K562 (cell line): ENCODE measurements at regions not wholly inside any gene's neighbourhood (a gene's known extent, or its start where the extent isn't known, plus 50 kb on each side); places are given as distances from the start of the nearest gene placed in this dataset.

Experiments
- ATAC-seq: fragments of 200-7000 bp; cut with Tn5 transposase; 3 replicates; pipeline ENCODE4 v1.9.1; 2020; ENCODE audit warnings: moderate library complexity
- BruUV-seq: library from RNA; stranded (reverse); fragments of 400-500 nt; replicated peaks from 2 replicates; lab custom pipeline; 2021; lab: Mats Ljungman, UMichigan
- CTCF ChIA-PET: fragments of 300-600 bp; formaldehyde crosslinking; extraction: SDS; loops from one replicate; lab custom pipeline; 2021; ENCODE audit warnings: low intra/inter-chr PET ratio; lab: Yijun Ruan, JAX
- POLR2A ChIA-PET: fragments of 300-600, 350-650 bp; sonication (Branson Sonifier 250); formaldehyde crosslinking; extraction: SDS; loops from one replicate; lab custom pipeline; 2021; ENCODE audit warnings: antibody characterized with exemption, inconsistent platforms; lab: Yijun Ruan, JAX
- DNase-seq, 4 experiments: peaks; one replicate each; pipeline versions ENCODE4 v3.0.0 to v3.0.0-alpha.2; 2011 to 2018; ENCODE audit warnings: low spot score in 3 of 4, mixed read lengths in 3 of 4; ENCODE audit errors: extremely low read depth in 1 of 4
- FAIRE-seq: peaks from 2 replicates; lab custom pipeline; 2011; peaks lifted over from hg19 to GRCh38; lab: Jason Lieb, UNC
- H2AFZ ChIP-seq: 2 replicates; pipeline ENCODE4 v1.6.0; 2011; ENCODE audit warnings: low read depth, low read length, control low read depth, inconsistent platforms
- H3K27ac ChIP-seq: fragments of 200-600 bp; 3 replicates; pipeline ENCODE4 v1.8.0; 2011; ENCODE audit warnings: low read depth, mild to moderate bottlenecking, control low read depth, inconsistent platforms, low read length, moderate library complexity, mixed read lengths; ENCODE audit errors: extremely low read depth
- H3K27me3 ChIP-seq, 2 experiments: fragments of 300-600 bp in 1 of 2; 2 replicates in 1 of 2; 3 replicates in 1 of 2; pipeline versions ENCODE4 v1.6.0 to v1.8.0; 2011; ENCODE audit warnings: inconsistent platforms in 2 of 2, low read length in 2 of 2, mild to moderate bottlenecking in 1 of 2, mixed read lengths in 1 of 2, moderate library complexity in 1 of 2; ENCODE audit not compliant: control insufficient read depth in 2 of 2, insufficient read depth in 2 of 2
- H3K36me3 ChIP-seq: fragments of 300-600 bp; 3 replicates; pipeline ENCODE4 v1.8.0; 2011; ENCODE audit warnings: mild to moderate bottlenecking, low read length, inconsistent platforms; ENCODE audit not compliant: control insufficient read depth, insufficient read depth
- H3K4me1 ChIP-seq, 2 experiments: fragments of 200-600 bp in 1 of 2; replicated peaks in 1 of 2; 2 replicates in 1 of 2; 3 replicates in 1 of 2; pipeline versions ENCODE4 v1.5.1 to v1.8.0; 2011; ENCODE audit warnings: inconsistent platforms in 2 of 2, low read length in 2 of 2, mild to moderate bottlenecking in 1 of 2, mixed read lengths in 1 of 2, moderate library complexity in 1 of 2; ENCODE audit not compliant: control insufficient read depth in 2 of 2, insufficient read depth in 2 of 2
- H3K4me2 ChIP-seq: 2 replicates; pipeline ENCODE4 v1.6.1; 2011; ENCODE audit warnings: low read length, control low read depth, inconsistent platforms, mixed read lengths; ENCODE audit not compliant: insufficient read depth
- H3K4me3 ChIP-seq: fragments of 200-600 bp; sonication (generic), shearing (Covaris generic); 2 replicates; pipeline ENCODE4 v1.5.1; 2016; ENCODE audit warnings: control low read depth, inconsistent platforms
- H3K79me2 ChIP-seq: fragments of 200-600 bp; 3 replicates; pipeline ENCODE4 v1.8.0; 2011; ENCODE audit warnings: low read length, inconsistent platforms; ENCODE audit not compliant: control insufficient read depth, insufficient read depth
- H3K9ac ChIP-seq, 2 experiments: 2 replicates each; pipeline versions ENCODE4 v1.6.0 to v1.6.1; 2011; ENCODE audit warnings: low read depth in 2 of 2, low read length in 2 of 2, control low read depth in 1 of 2, inconsistent platforms in 1 of 2, mild to moderate bottlenecking in 1 of 2, mixed read lengths in 1 of 2; ENCODE audit not compliant: insufficient read depth in 1 of 2
- H3K9me1 ChIP-seq: one replicate; pipeline ENCODE4 v1.6.0; 2011; ENCODE audit warnings: inconsistent platforms, mild to moderate bottlenecking, low read length, moderate library complexity; ENCODE audit not compliant: control insufficient read depth, insufficient read depth
- H3K9me3 ChIP-seq: replicated peaks from 2 replicates; pipeline ENCODE4 v1.5.1; 2011; ENCODE audit warnings: low read depth, low read length, inconsistent platforms; ENCODE audit not compliant: control insufficient read depth, insufficient read depth
- H4K20me1 ChIP-seq: replicated peaks from 2 replicates; pipeline ENCODE4 v1.6.1; 2011; ENCODE audit warnings: low read length, inconsistent platforms, mixed read lengths; ENCODE audit not compliant: control insufficient read depth, insufficient read depth
- HNRNPL ChIP-seq: fragments of 200-400 bp; formaldehyde crosslinking; IDR thresholded peaks from 2 replicates; pipeline ENCODE4 v1.6.1; 2017; ENCODE audit warnings: low read depth, mild to moderate bottlenecking, low read length
- MYC ChIP-seq, 2 experiments: fragments of 250-450 bp in 1 of 2; sonication (Bioruptor Pico) in 1 of 2; IDR thresholded peaks; 2 replicates each; pipeline versions ENCODE4 v1.5.1 to v1.6.1; 2012 to 2021; ENCODE audit warnings: low read depth in 2 of 2, borderline replicate concordance in 1 of 2, improper control_type of control experiment in 1 of 2, low read length in 1 of 2, mild to moderate bottlenecking in 1 of 2, moderate library complexity in 1 of 2
- SP2 ChIP-seq: IDR thresholded peaks from 2 replicates; pipeline ENCODE4 v1.6.1; 2011; ENCODE audit warnings: mild to moderate bottlenecking, low read depth, low read length, moderate library complexity; ENCODE audit not compliant: poor library complexity, severe bottlenecking; ENCODE audit errors: extremely low read depth
- ZFP36 ChIP-seq: fragments of 150-350 bp; IDR thresholded peaks from 2 replicates; pipeline ENCODE4 v1.6.1; 2018; ENCODE audit warnings: low read length, low read depth; ENCODE audit not compliant: partially characterized antibody
- ZKSCAN8 ChIP-seq: fragments of 200-800 bp; sonication (Bioruptor generic); IDR thresholded peaks from 2 replicates; pipeline ENCODE4 v1.6.1; 2016; ENCODE audit warnings: missing genetic modification characterization, missing compliant biosample characterization
- ZNF561 ChIP-seq: fragments of 450-650 bp; formaldehyde crosslinking; conservative IDR thresholded peaks from 2 replicates; pipeline ENCODE4 v1.4.0; 2020; ENCODE audit warnings: mild to moderate bottlenecking, moderate library complexity
- WGBS: fragments of 100-300 bp; shearing (Covaris generic); methylation state at CpG from one replicate; pipeline ENCODE4 v1.1.6; 2016; ENCODE audit warnings: low coverage, mixed read lengths; ENCODE audit not compliant: insufficient coverage; ENCODE audit errors: missing lambda C conversion rate; 5-methylcytosine and 5-hydroxymethylcytosine counted together
- in situ Hi-C: fragments of 300-500 bp; cut with MboI; formaldehyde crosslinking; loops from 4 replicates; pipeline ENCODE4 v1.15.0; 2018; ENCODE audit warnings: inconsistent platforms, mixed read lengths
- intact Hi-C: fragments of 100-400 bp; cut with micrococcal nuclease; formaldehyde crosslinking; loops from 2 replicates; pipeline ENCODE4 v1.14.2; 2022
- TF ChIP-seq, protein P1 (sequence below): fragments of 450-650 bp; IDR thresholded peaks from 2 replicates; pipeline ENCODE4 v1.6.1; 2016; ENCODE audit warnings: low read depth, mild to moderate bottlenecking, moderate library complexity
- TF ChIP-seq, protein P2 (sequence below): fragments of 450-650 bp; formaldehyde crosslinking; conservative IDR thresholded peaks from 2 replicates; pipeline ENCODE4 v1.4.0; 2022; ENCODE audit warnings: mild to moderate bottlenecking, missing genetic modification characterization

DNA sequence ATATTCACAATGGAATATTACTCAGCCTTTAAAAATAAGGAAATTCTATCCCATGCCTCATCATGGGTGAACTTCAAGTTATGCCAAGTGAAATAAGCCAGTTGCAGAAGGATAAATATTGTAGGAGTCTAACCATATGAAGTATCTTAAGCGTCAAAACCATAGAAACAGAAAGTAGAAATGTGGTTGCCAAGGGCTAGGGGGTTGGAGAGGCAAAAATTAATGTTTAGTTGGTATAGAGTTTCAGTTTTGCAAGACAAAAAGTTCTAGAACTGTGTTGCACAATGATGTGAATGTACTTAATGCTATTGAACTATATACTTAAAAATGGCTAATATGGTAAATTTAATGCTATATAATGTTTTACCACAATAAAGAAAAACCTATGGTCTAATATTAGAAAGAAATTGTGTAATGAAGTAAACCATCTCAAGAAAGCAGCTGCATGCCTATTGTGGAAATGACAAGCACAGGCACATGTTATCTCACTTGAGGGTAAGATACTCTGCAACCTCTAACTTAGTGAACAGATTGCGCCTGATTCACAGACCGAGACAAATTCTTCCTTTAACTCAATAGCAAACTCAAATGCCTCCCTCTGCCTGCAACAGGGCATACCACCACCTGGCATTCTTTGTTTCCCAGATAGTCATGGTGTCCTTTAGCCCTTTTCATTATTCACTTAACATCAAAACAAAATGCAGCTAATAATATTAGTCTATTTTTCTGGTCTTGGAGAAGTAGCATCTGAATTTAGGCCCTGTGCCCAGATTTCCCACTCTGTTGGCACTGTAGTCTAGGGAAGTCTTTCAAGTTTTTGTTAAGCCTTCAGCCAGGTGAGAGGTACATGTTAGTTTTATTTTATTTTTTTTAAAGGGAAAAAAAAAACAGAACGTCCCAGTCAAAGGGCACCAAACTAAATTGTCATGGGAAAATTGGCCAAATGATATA lies 80.2 kb upstream of the ACP3 start:
- H3K4me1 ChIP-seq, result no peaks in the 10 kb centered on the region
- TF ChIP-seq HNRNPL (no peak), SP2 (no peak), MYC (IDR thresholded peaks at IDR 0.05; ENCODE audit: low read depth, low read length) (no peak), MYC (CRISPR knock-in tag; IDR thresholded peaks at IDR 0.05; ENCODE audit: borderline replicate concordance, low read depth) (no peak), ZKSCAN8 (CRISPR knock-in tag) (no peak), ZNF561 (no peak), ZFP36 (no peak)
- TF ChIP-seq, protein P1, sequence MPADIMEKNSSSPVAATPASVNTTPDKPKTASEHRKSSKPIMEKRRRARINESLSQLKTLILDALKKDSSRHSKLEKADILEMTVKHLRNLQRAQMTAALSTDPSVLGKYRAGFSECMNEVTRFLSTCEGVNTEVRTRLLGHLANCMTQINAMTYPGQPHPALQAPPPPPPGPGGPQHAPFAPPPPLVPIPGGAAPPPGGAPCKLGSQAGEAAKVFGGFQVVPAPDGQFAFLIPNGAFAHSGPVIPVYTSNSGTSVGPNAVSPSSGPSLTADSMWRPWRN, result no peak
- TF ChIP-seq, protein P2, sequence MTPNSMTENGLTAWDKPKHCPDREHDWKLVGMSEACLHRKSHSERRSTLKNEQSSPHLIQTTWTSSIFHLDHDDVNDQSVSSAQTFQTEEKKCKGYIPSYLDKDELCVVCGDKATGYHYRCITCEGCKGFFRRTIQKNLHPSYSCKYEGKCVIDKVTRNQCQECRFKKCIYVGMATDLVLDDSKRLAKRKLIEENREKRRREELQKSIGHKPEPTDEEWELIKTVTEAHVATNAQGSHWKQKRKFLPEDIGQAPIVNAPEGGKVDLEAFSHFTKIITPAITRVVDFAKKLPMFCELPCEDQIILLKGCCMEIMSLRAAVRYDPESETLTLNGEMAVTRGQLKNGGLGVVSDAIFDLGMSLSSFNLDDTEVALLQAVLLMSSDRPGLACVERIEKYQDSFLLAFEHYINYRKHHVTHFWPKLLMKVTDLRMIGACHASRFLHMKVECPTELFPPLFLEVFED (CRISPR knock-in tag), result no peak
- TF ChIP-seq, all 486 proteins: peak for 0
- H3K36me3 ChIP-seq, result no peaks in the 10 kb centered on the region
- in situ Hi-C loops (no loop called here), intact Hi-C loops (no loop called here)
- H3K9me3 ChIP-seq, result no peaks in the 10 kb centered on the region
- no peak overlapping the region for H3K4me3 ChIP-seq
- 0% methylated on average over 4 of the region's 4 CpGs for WGBS
- H3K4me2 ChIP-seq, result no peak overlapping the region
- H3K27me3 ChIP-seq, result no peaks in the 10 kb centered on the region
- CTCF ChIA-PET, result no interaction called here
- H3K79me2 ChIP-seq, result no peaks in the 10 kb centered on the region
- no peak overlapping the region for H3K9ac ChIP-seq
- H3K9me1 ChIP-seq, result no peaks in the 10 kb centered on the region
- no peak overlapping the region for H2AFZ ChIP-seq
- no peak for DNase-seq
- no peak for ATAC-seq
- no peaks in the 10 kb centered on the region for H4K20me1 ChIP-seq
- POLR2A ChIA-PET, result no interaction called here
- H3K27ac ChIP-seq, result no peak overlapping the region
- FAIRE-seq, result no peak
- no TSS peak for BruUV-seq
